T-helper 2 cell (primary cell): ENCODE measurements at regions not wholly inside any gene's neighbourhood (a gene's known extent, or its start where the extent isn't known, plus 50 kb on each side); places are given as distances from the start of the nearest gene placed in this dataset.

Experiments
- DNase-seq, 5 experiments: peaks; one replicate each; pipeline versions ENCODE4 v3.0.0 to v3.0.0-alpha.2; 2012 to 2022

GRCh38 chr22:47777426-47777825 lies 1015.0 kb downstream of the TBC1D22A start:
- no peak for DNase-seq

- DNase-seq, result no peak
These were observed 1013.9 kb downstream of the TBC1D22A start for GRCh38 chr22:47776329-47776728.

- no peak for DNase-seq
These were observed 1013.2 kb downstream of the TBC1D22A start for GRCh38 chr22:47775686-47776085.

GRCh38 chr22:47775191-47775590 lies 1012.7 kb downstream of the TBC1D22A start:
- DNase-seq, result no peak

GRCh38 chr22:47773635-47774034 lies 1011.2 kb downstream of the TBC1D22A start:
- DNase-seq, result no peak

GRCh38 chr22:47772864-47773263 lies 1010.4 kb downstream of the TBC1D22A start:
- no peak for DNase-seq

- DNase-seq, result no peak
These were observed 1007.2 kb downstream of the TBC1D22A start for GRCh38 chr22:47769652-47770051.

- DNase-seq, result no peak
These were observed 1005.6 kb downstream of the TBC1D22A start for GRCh38 chr22:47768027-47768426.

- DNase-seq, result no peak
These were observed 1005.0 kb downstream of the TBC1D22A start for GRCh38 chr22:47767403-47767802.

GRCh38 chr22:47765757-47766156 lies 1003.3 kb downstream of the TBC1D22A start:
- DNase-seq, result no peak

GRCh38 chr22:47762141-47762540 lies 999.7 kb downstream of the TBC1D22A start:
- DNase-seq, result no peak

GRCh38 chr22:47759909-47760308 lies 997.5 kb downstream of the TBC1D22A start:
- no peak for DNase-seq

- no peak for DNase-seq
These were observed 995.3 kb downstream of the TBC1D22A start for GRCh38 chr22:47757741-47758140.

- no peak for DNase-seq
These were observed 987.6 kb downstream of the TBC1D22A start for GRCh38 chr22:47750086-47750485.

- DNase-seq, result no peak
These were observed 986.5 kb downstream of the TBC1D22A start for GRCh38 chr22:47748957-47749356.

- DNase-seq, result no peak
These were observed 985.8 kb downstream of the TBC1D22A start for GRCh38 chr22:47748271-47748670.

- no peak for DNase-seq
These were observed 977.8 kb downstream of the TBC1D22A start for GRCh38 chr22:47740109-47740805.

GRCh38 chr22:47739291-47740015 lies 977.0 kb downstream of the TBC1D22A start:
- DNase-seq, result no peak

- DNase-seq, result no peak
These were observed 976.1 kb downstream of the TBC1D22A start for GRCh38 chr22:47738472-47739013.

- DNase-seq, result no peak
These were observed 974.0 kb downstream of the TBC1D22A start for GRCh38 chr22:47736186-47737034.

- DNase-seq, result no peak
These were observed 972.1 kb downstream of the TBC1D22A start for GRCh38 chr22:47734511-47734910.

GRCh38 chr22:47727641-47728040 lies 965.2 kb downstream of the TBC1D22A start:
- no peak for DNase-seq

- DNase-seq, result no peak
These were observed 962.3 kb downstream of the TBC1D22A start for GRCh38 chr22:47724751-47725150.
